CD4-positive, alpha-beta T cell (primary cell): ENCODE measurements at regions not wholly inside any gene's neighbourhood (a gene's known extent, or its start where the extent isn't known, plus 50 kb on each side); places are given as distances from the start of the nearest gene placed in this dataset.
"Not testable (repeated sequence)": the region's sequence is repeated elsewhere in the genome, so short reads cannot be mapped to it uniquely, and the experiment has no call there.

Experiments
- ATAC-seq: fragments of 200-7000 bp; cut with Tn5 transposase; one replicate; pipeline ENCODE4 v1.10.0; 2022; ENCODE audit warnings: mild to moderate bottlenecking; ENCODE audit not compliant: poor library complexity
- CTCF ChIA-PET: fragments of 350-600 bp; sonication (Branson Sonifier 250); formaldehyde crosslinking; loops from one replicate; lab custom pipeline; 2021; ENCODE audit warnings: antibody characterized with exemption, inconsistent platforms; lab: Charles Lee
- POLR2A ChIA-PET: fragments of 350-600 bp; sonication (Branson Sonifier 250); formaldehyde crosslinking; loops from one replicate; lab custom pipeline; 2021; ENCODE audit warnings: antibody characterized with exemption, inconsistent platforms; lab: Charles Lee
- DNase-seq, 14 experiments: peaks; one replicate each; pipeline ENCODE4 v3.0.0-alpha.2; 2013 to 2020; ENCODE audit warnings: mixed read lengths in 2 of 14
- H3K27ac ChIP-seq, 2 donors: one replicate each; pipeline versions ENCODE4 v1.5.1 to v1.7.0; 2013; ENCODE audit warnings: low read length in 2 of 2, low read depth in 1 of 2, mild to moderate bottlenecking in 1 of 2
- H3K27me3 ChIP-seq, 2 experiments: 1 replicate in 1 of 2; 2 replicates in 1 of 2; pipeline versions ENCODE4 v1.6.1 to v1.7.0; 2013; ENCODE audit warnings: low read length in 2 of 2, control low read depth in 1 of 2, mild to moderate bottlenecking in 1 of 2, moderate library complexity in 1 of 2; ENCODE audit not compliant: insufficient read depth in 2 of 2, control insufficient read depth in 1 of 2
- H3K36me3 ChIP-seq: one replicate; pipeline ENCODE4 v1.6.1; 2013; ENCODE audit warnings: low read length, control low read depth; ENCODE audit not compliant: insufficient read depth
- H3K4me1 ChIP-seq: one replicate; pipeline ENCODE4 v1.6.1; 2013; ENCODE audit warnings: low read length, control low read depth; ENCODE audit not compliant: insufficient read depth
- H3K4me3 ChIP-seq: one replicate; pipeline ENCODE4 v1.5.1; 2013; ENCODE audit warnings: mild to moderate bottlenecking, low read length, moderate library complexity
- H3K9me3 ChIP-seq, 2 experiments: 1 replicate in 1 of 2; 2 replicates in 1 of 2; pipeline versions ENCODE4 v1.6.1 to v1.7.0; 2013; ENCODE audit warnings: low read length in 2 of 2, mild to moderate bottlenecking in 2 of 2, control low read depth in 1 of 2, moderate library complexity in 1 of 2; ENCODE audit not compliant: control insufficient read depth in 1 of 2, insufficient read depth in 1 of 2
- H3K27ac Mint-ChIP-seq: one replicate; pipeline ENCODE4 v1.8.0; 2020; ENCODE audit warnings: mixed read lengths
- H3K27me3 Mint-ChIP-seq: one replicate; pipeline ENCODE4 v1.8.0; 2021; ENCODE audit warnings: mixed read lengths
- H3K36me3 Mint-ChIP-seq: one replicate; pipeline ENCODE4 v1.8.0; 2021; ENCODE audit warnings: low read depth, mixed read lengths
- H3K4me1 Mint-ChIP-seq: one replicate; pipeline ENCODE4 v1.8.0; 2021; ENCODE audit warnings: low read depth, mixed read lengths
- H3K4me3 Mint-ChIP-seq: one replicate; pipeline ENCODE4 v1.8.0; 2020; ENCODE audit warnings: mild to moderate bottlenecking, mixed read lengths
- H3K9me3 Mint-ChIP-seq: one replicate; pipeline ENCODE4 v1.8.0; 2020; ENCODE audit warnings: mixed read lengths
- intact Hi-C, 2 experiments: fragments of 100-400 bp; cut with DNase I in 1 of 2; cut with micrococcal nuclease in 1 of 2; formaldehyde crosslinking; loops; one replicate each; pipeline versions ENCODE4 v1.15.1 to v1.9.0; 2023 to 2025; cut with DNase I, micrococcal nuclease
- TF ChIP-seq, protein P1 (sequence below): fragments of 200-600 bp; IDR thresholded peaks from one replicate; pipeline ENCODE4 v1.8.0; 2022; ENCODE audit warnings: antibody characterized with exemption, mild to moderate bottlenecking

- DNase-seq (no peak), ATAC-seq (no peak)
- Histone ChIP-seq H3K4me3 (no peak overlapping the region), H3K27ac (no peak overlapping the region), H3K36me3 (no peaks in the 10 kb centered on the region), H3K4me1 (no peaks in the 10 kb centered on the region), H3K9me3 (peaks cover 0 to 3% of the 10 kb centered on the region in 2 experiments), H3K27me3 (no peaks in the 10 kb centered on the region)
- Mint-ChIP-seq H3K27me3 (no peaks in the 10 kb centered on the region), H3K36me3 (no peaks in the 10 kb centered on the region), H3K27ac (no peak overlapping the region), H3K4me1 (peaks cover 7% of the 10 kb centered on the region), H3K4me3 (no peak overlapping the region), H3K9me3 (no peaks in the 10 kb centered on the region)
- CTCF ChIA-PET: interaction anchor here (0.7 to 1.3 kb wide), 3 partner anchors 9 to 139 kb away, joined by 3 to 5 read pairs (median 3); no protein-coding TSS in a partner anchor
- POLR2A ChIA-PET: interaction anchor here (0.7 kb wide), 1 partner anchor 181 kb away, joined by 4 read pairs; no protein-coding TSS in a partner anchor
- intact Hi-C loops: no loop called here
- TF ChIP-seq, protein P1, sequence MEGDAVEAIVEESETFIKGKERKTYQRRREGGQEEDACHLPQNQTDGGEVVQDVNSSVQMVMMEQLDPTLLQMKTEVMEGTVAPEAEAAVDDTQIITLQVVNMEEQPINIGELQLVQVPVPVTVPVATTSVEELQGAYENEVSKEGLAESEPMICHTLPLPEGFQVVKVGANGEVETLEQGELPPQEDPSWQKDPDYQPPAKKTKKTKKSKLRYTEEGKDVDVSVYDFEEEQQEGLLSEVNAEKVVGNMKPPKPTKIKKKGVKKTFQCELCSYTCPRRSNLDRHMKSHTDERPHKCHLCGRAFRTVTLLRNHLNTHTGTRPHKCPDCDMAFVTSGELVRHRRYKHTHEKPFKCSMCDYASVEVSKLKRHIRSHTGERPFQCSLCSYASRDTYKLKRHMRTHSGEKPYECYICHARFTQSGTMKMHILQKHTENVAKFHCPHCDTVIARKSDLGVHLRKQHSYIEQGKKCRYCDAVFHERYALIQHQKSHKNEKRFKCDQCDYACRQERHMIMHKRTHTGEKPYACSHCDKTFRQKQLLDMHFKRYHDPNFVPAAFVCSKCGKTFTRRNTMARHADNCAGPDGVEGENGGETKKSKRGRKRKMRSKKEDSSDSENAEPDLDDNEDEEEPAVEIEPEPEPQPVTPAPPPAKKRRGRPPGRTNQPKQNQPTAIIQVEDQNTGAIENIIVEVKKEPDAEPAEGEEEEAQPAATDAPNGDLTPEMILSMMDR: no peak
Measured at GRCh38 chr5:40204144-40204543, 475.6 kb upstream of the PTGER4 start.

DNA sequence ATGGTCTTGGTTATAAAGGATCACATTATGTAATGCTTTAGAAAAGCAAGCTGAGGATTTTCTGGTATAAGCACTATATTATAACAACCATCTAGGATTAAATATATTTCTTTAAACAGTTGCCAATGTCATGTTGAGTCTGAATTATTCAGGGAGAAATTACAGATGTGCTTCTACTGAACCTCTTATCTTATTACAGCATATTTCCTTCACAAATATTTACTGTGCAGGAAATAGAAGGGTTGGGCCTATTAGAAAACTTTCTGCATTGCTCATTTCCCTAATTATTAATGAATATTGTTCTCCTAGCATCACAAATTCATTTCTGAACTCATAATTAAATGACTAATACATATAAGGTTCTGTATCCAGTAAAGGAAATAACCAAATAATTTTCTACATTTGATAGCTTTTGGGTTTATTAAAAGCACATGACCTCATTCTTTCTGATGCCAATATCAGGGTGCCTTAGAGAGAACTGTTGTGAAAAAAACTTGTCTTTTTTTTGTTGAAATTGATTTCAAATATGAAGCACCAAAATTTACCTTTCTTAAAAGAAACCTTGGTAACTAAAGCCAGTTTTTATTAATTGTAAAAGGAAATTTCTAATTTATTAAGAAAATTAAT, 476.8 kb upstream of the PTGER4 start:
- intact Hi-C loops: no loop called here
- POLR2A ChIA-PET: no interaction called here
- CTCF ChIA-PET: interaction anchor here (0.5 to 1.3 kb wide), 2 partner anchors 10 to 617 kb away, joined by 4 to 5 read pairs; no protein-coding TSS in a partner anchor
- Mint-ChIP-seq H3K4me1 (no peaks in the 10 kb centered on the region), H3K9me3 (no peaks in the 10 kb centered on the region), H3K27me3 (no peaks in the 10 kb centered on the region), H3K36me3 (no peaks in the 10 kb centered on the region), H3K27ac (no peak overlapping the region), H3K4me3 (no peak overlapping the region)
- H3K4me1 ChIP-seq: no peaks in the 10 kb centered on the region
- no peaks in the 10 kb centered on the region for H3K36me3 ChIP-seq
- H3K9me3 ChIP-seq: peaks cover 0 to 3% of the 10 kb centered on the region in 2 experiments
- H3K4me3 ChIP-seq: no peak overlapping the region
- DNase-seq (no peak), ATAC-seq (no peak)
- no peak overlapping the region for H3K27ac ChIP-seq
- H3K27me3 ChIP-seq: no peaks in the 10 kb centered on the region
- TF ChIP-seq, protein P1: no peak

DNA sequence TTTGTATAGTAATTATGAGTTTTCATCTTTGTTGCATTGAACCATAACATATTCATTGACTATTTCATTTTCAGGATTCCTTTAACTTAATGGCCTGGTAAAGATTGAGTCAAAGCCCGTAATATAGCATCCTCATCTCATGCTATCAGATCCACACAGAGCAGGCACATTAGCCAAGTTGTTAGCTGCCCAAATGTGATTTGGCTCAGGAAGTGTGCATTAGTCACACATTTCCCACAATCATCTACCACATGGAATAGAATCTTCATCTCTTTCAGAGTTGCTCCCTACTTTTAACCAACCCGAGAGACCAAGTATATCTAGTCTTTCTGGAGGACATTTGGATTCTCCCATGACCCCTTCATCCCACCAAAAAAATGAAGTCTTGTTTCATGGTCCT, 481.0 kb upstream of the PTGER4 start:
- no peaks in the 10 kb centered on the region for H3K36me3 Mint-ChIP-seq
- ATAC-seq (no peak), DNase-seq (no peak)
- no peaks in the 10 kb centered on the region for H3K4me1 Mint-ChIP-seq
- TF ChIP-seq, protein P1: no peak
- H3K9me3 Mint-ChIP-seq: no peaks in the 10 kb centered on the region
- intact Hi-C loops: no loop called here
- CTCF ChIA-PET: no interaction called here
- Histone ChIP-seq H3K4me3 (no peak overlapping the region), H3K9me3 (peaks cover 0 to 3% of the 10 kb centered on the region in 2 experiments), H3K36me3 (no peaks in the 10 kb centered on the region), H3K27ac (no peak overlapping the region), H3K4me1 (no peaks in the 10 kb centered on the region), H3K27me3 (no peaks in the 10 kb centered on the region)
- H3K4me3 Mint-ChIP-seq: no peak overlapping the region
- no peaks in the 10 kb centered on the region for H3K27me3 Mint-ChIP-seq
- POLR2A ChIA-PET: interaction anchor here (0.6 to 0.9 kb wide), 2 partner anchors 244 to 351 kb away, joined by 3 to 4 read pairs; no protein-coding TSS in a partner anchor
- H3K27ac Mint-ChIP-seq: no peak overlapping the region

DNA sequence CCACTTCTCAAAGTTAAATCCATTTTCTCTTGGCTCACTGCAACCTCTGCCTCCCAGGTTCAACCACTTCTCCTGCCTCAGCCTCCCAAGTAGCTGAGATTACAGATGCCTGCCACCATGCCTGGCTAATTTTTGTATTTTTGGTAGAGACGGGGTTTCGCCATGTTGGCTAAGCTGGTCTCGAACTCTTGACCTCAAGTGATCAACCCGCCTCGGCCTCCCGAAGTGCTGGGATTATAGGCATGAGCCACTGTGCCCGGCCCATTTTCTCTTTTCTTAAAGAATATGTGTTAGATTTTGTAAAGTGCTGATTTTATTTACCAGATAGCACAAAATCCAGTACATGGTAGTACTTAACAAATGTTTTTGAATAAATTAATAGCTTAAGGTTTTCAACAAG, 484.1 kb upstream of the PTGER4 start:
- CTCF ChIA-PET: interaction anchor here (1.7 kb wide), 1 partner anchor 8 kb away, joined by 3 read pairs; no protein-coding TSS in a partner anchor

More for the DNA sequence above, 484.1 kb upstream of the PTGER4 start:
- H3K9me3 Mint-ChIP-seq, H3K36me3 ChIP-seq, H3K4me1 ChIP-seq, H3K9me3 ChIP-seq, intact Hi-C loops, H3K4me1 Mint-ChIP-seq, H3K36me3 Mint-ChIP-seq, ATAC-seq, H3K27me3 ChIP-seq, H3K27me3 Mint-ChIP-seq, H3K27ac Mint-ChIP-seq, H3K4me3 ChIP-seq, DNase-seq, POLR2A ChIA-PET, H3K27ac ChIP-seq, H3K4me3 Mint-ChIP-seq: not testable (repeated sequence)
